Daoy (cell line): ENCODE measurements at regions not wholly inside any gene's neighbourhood (a gene's known extent, or its start where the extent isn't known, plus 50 kb on each side); places are given as distances from the start of the nearest gene placed in this dataset.
A peak's percentile ranks its signal among the peaks of the same experiment; 100 is the strongest.

Experiments
- DNase-seq: peaks from one replicate; pipeline ENCODE4 v3.0.0-alpha.2; 2015; ENCODE audit warnings: low read depth

GRCh38 chr9:78860801-78861475 is 564.0 kb downstream of the PSAT1 start:
- DNase-seq = peak; percentile 77

DNA sequence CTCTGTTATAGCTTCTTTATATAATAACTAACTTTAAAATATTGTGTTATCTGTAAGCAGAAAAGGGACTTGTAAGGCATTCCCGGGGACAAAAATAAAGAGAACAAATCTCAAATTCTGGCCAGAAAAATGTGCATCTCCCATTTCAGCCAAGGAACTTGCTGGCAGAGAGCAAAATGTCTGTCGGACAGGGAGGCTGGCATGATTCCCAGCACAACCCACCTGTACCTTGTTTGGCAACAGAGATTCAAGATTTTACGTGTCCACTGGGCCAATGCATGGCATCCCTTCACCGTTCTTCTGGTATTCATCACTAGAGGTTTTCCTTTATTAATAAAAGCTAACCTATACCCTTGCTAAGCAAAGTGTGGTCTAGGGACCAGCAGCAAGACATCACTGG is 566.6 kb downstream of the PSAT1 start:
- no peak for DNase-seq

GRCh38 chr9:78865737-78866136 is 568.8 kb downstream of the PSAT1 start:
- peak; percentile 30 for DNase-seq

- DNase-seq = peak; percentile 81
Measured at GRCh38 chr9:78866207-78867132, 569.5 kb downstream of the PSAT1 start.

DNA sequence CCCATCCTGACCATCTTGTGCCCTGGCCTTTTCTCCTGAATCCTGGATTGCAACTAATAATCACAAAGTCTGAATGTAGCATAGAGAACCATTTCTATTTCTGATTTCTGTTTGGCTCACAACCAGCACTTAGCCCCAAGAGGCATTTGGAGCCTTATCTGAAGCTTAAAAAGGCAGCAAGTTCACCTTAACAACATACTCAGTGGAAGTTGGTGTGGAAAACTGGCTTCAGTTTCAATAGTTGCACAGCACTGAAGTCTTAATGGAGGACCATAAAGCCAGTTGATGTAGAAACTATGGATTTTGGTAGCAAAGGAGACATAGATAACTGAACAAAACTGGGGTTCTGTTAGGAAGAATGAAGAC is 574.1 kb downstream of the PSAT1 start:
- no peak for DNase-seq

DNA sequence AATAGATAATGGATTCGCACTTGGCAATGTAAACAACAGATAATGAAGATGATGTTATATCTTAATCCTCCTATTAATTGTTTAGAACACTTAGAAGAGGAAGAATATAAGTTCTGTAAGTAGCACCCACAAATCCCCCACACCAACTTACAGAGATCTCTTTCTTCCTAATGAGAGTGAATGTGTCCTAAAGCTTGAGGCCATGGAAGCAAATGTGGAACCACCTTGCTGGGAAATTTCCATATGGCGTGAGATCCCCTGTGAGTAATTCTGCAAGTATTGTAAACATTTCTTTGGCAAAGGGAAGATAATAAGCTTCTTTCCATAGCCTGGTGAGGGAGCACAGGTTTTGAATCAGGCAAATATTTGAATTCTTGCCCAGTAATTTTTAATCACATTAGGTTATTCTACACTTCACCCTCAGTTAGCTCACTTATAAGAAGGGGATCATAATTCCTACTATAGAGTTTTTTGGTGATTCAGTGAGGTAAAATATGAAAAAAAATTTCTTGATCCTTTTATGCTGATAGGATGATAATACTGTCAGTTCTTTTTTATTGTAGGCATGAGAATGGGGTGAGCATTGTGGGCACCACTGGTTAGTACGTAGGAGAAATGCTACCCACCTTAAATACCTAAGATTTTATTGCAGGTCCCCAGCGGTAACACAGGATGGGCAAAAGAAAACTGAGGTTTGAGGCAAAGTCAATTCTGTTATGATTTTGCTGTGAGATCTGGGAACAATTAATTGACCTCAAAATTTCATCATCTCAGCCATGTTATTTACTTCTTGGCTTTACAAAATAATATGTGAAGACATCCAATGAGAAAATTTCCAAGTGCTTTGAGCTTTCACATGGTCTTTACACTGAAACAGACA is 574.8 kb downstream of the PSAT1 start:
- peak; percentile 92 for DNase-seq

DNA sequence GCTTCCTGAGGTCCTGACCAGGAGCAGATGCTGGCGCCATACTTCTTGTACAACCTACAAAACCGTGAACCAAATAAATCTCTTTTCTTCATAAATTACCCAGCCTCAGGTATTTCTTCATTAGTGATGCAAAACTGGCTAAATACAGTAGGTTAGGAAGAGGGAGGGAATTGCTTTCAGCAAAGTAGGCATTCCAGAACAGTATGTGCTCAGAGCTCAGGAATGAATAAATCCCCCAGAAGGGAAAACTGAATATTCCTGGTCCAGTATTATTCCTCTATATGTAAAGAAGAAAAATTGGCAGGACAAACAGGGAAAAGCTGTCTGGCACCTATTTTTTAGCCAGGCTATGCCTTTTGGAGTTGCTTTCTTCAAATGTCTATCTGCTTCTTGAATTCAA is 577.1 kb downstream of the PSAT1 start:
- no peak for DNase-seq

DNA sequence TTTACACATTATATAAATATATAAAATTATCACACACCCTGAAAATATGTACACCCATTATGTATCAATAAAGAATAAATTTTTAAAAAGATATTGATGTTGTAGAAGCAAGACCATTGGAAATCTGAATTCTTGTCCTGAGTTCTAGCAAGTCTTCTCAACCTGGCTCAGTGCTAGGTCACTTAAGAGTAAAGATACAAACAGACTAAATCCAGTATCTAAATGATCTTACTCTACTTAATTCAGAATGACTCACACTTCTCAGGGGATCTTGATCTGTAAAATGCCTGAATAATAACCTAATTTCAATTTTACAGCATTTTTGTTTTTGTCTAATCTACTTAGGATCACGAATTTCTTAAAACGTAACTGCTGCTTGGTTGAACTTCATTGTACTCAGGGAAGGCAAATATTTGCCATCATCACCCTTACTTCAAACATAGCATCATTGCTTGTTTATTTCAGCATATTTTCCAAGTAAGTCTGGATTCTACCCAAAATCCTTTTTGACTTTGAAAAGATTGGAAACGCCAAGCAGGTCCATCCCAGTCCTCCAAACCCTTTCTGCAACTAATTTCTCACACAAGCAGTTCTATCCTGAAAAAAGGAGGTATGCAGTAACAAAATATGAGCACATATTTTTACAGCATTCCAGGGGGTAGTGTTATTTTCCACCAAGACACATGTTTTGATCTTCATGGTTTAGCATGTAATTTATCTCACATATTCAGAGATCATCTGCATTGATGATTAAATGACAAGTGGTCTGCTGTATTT is 582.6 kb downstream of the PSAT1 start:
- DNase-seq = no peak

DNA sequence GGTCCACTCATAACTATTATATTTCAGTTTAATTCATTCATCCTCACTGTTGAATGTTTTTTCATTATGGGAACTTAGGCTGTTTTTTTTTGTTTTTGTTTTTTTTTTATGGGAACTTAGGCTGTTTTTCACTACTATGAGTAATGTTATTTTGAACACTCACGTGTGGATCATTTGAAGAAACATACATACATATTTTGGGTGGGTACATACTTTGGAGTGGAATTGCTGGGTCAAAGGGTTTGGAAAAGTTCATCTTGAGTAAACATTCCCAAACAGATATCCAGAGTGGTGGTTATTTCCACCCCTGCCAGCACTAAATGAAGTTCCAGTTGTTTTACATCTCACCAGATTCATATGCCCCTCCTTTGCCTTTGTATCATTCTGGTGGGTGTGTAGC is 584.4 kb downstream of the PSAT1 start:
- DNase-seq = no peak

- no peak for DNase-seq
Measured at GRCh38 chr9:78882481-78882880, 585.6 kb downstream of the PSAT1 start.

DNA sequence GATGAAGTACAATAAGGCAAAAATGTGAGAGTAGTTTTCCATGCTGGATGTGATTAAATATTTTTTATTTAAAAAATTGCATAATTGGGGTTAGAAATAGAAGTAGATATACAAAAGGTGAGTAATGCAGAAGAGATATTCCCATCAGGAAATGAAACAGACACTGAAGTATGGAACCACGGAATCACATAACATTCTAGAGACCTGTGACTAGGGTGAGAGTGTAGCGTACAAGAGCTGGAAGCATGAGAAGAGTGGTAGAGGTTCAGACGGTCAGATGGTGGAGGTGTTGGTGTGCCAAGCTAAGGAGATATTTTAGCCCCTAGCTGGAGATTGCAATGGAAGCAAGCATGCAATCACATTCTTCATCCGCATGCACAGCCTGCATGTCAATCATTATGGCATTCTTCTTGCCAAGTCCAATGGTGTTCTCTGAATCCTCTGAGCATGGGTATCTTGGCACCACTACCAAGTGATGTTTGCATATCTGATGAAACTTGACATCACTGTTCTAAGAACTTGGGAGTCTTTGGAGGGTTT is 587.8 kb downstream of the PSAT1 start:
- DNase-seq = no peak

DNA sequence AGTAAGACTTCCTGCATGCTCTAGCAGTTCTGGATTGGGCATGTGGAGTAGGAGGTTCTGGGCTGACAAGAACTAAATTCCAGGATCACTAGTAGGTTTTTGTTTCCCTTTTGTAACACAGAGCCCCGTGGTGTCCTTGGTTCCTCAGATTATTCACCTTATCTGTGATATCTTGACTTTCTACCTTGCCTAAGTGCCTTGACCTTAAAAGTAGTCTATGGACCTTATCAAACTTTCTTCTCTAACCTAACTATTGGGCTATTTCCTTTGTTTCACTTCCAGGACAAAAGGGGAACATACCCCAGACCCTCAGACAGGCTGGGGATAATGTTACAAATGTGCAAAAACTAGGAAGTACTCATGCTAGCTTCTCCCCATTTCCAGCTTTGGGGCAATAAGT is 595.3 kb downstream of the PSAT1 start:
- no peak for DNase-seq

GRCh38 chr9:78892769-78893168 is 595.8 kb downstream of the PSAT1 start:
- no peak for DNase-seq

DNA sequence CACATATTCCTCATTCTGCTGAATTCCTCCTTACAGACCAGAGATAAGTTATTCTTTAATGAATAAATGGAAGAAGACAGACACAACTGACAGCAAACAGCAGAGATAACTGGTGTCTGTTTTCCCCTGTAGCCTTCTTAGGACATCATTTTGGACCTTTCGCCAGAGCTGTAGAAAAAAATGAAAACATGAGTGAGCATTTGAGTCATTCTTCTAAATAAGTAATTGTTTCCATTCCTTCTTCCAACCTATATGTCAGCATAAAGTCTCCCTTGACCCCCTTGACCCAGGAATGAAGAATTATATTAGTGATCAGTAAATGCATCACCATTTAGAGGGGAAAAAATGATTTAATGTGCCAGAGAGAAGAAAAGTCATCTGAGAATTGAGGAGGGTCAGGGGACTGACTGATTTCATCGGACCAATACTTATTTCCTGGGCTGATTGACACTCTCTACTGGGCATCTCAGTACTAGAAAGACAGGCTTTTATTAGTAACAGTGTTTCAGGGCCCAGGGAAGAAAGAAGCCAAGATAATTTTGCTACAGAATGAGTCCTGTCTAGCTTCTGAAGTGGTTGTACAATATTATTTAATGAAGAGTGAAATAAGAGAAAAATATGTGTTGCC is 597.0 kb downstream of the PSAT1 start:
- DNase-seq = no peak

DNA sequence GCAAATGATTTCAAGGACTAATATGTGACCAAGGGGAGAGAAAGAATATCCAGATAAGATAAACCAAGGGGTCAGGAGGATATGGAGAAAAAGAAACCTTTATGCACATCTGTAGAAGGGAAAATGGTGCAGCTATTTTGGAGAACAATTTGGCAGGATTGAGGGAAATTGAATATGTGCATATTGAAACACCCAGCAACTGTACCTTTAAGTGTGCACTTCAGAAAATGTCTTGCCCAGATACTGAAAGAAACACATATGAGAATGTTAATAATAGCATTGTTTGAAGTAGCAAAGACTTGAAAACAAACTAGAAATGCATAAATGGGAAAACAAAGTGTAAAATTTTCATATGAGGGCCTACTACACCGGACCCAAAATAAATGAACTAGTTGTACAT is 599.6 kb downstream of the PSAT1 start:
- no peak for DNase-seq

DNA sequence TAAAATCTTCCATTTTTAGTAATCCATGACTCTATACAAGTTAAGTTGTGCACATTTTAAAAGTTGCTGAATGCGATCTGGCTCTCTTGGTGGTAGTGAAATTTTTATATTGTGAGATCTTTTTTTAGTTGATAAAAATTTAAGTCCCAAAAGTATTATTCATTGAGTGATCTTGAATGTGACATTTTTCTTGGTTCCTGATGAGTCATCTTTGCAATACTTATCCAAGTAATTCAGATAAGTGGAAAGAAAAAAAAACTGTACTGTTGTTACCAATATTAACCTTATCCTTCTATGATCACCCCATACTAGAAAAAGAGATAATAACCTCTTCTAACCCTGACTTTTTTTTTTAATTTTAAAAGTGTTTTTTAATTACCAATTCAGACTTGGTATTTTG is 601.3 kb downstream of the PSAT1 start:
- no peak for DNase-seq

DNA sequence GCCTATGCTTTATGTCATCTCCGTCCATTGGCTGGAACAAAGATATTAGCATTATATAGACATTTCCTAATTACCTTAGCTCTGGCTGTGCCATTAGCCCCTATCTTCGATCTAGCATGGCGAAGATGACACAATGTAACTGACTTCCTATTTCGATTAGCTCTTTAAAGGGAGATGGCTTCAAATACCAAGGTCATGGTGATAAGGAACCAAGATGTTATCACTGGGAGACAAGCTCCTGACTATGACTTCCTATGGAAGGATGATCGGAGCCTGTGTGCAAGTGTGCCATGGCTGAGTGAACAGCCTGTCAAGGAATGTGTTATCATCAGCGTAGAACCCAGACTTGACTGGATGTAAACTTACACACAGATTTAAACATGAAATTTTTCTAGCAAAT is 602.1 kb downstream of the PSAT1 start:
- DNase-seq = no peak

DNA sequence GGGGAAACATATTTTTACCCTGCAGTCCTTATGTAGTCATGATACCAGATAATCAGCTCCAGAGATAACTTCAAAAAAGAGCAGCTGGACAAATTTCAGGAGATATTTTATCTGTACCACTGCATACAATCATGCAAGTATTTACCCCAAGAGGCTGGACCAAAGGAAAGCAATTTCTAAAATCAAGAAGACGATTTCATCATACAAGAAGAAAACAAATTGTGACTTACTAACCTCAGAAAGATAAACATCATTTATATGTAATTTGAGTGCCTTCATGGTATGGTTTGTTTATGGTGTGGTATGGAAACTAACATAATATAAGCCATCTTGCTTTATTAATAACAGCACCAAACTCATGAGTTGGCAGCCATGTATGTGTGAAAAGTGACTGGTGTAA is 603.6 kb downstream of the PSAT1 start:
- no peak for DNase-seq

- DNase-seq = no peak
Measured at GRCh38 chr9:78902051-78902450, 605.1 kb downstream of the PSAT1 start.

DNA sequence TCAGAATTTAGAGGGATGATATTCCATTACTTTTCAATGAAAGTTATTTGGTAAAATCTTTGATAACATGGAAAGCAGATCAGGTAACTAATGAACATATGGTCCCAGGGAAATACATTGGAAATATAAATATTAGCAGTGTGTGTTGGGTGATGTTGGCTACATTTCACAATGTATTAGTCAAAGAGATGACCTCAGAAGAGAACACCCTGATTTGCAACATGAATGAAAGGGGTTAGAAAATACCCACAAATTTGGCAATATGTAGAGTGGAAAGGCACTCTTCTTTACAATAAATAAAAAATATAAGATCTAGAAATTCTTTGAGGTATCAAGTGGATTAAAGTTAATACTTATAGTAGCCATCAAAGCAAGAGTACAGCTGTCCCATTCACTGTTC is 606.7 kb downstream of the PSAT1 start:
- DNase-seq = no peak

GRCh38 chr9:78904686-78905085 is 607.8 kb downstream of the PSAT1 start:
- DNase-seq = no peak
